Renal cortical epithelial cell (primary cell): ENCODE measurements at regions not wholly inside any gene's neighbourhood (a gene's known extent, or its start where the extent isn't known, plus 50 kb on each side); places are given as distances from the start of the nearest gene placed in this dataset.
A peak's percentile ranks its signal among the peaks of the same experiment; 100 is the strongest.

Experiments
- DNase-seq: peaks from one replicate; pipeline ENCODE4 v3.0.0-alpha.2; 2011; ENCODE audit warnings: low read depth

GRCh38 chr2:223107825-223108224 is 55.8 kb downstream of the KCNE4 start:
- DNase-seq = no peak

DNA sequence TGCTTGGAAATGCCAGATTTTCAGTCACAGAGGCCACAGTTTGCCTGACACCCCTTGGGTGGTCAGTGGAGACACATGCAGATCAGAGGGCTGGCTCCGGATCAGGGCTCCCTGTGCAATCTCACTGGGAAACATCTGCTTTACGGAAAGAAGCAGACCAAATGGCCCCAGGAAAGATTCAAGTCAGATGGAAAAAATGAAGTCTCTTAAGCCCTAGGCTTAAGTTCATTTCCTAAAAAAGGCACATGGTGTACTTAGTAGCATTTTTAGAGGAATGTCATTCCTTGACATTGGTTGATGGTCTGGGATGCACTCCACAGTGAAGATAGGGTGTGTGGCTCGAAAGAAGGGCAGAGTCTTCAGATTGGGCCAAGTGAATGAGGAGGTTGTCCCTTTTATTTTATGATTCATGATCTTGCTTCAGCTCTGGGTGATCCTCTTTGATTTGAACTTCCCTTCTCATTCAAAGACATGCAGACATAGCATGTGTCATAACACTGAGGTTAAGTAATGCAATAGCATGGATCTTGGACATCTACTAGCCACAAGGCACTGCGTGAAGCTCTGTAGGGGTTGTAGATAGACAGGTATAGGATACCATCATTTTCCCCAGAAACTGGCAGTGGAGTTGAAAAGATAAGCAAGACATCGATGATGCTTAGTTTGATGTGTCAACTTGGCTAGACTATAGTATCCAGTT is 56.5 kb downstream of the KCNE4 start:
- DNase-seq = peak; percentile 23

- DNase-seq = peak; percentile 67
Observed at GRCh38 chr2:223109341-223109740, 57.4 kb downstream of the KCNE4 start.

DNA sequence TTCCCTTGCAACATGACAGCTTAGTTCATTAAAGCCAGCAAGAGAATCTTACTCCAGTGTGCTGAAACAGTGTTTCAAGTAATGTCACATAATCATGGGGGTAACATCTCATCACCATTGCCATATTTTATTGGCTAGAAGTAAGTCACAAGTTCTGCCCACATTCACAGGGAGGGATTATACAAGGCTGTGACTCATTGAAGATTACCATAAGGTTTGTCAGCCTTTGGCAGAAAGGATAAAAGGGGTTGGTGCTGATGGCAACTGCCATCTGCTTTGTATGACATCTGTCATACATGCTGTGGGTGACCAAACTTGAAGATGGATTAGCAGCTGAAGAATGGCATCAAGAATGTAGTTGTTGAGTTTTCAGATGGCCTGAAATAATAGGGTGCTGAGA is 61.2 kb downstream of the KCNE4 start:
- DNase-seq = no peak

- no peak for DNase-seq
Observed at GRCh38 chr2:223114170-223114569, 62.2 kb downstream of the KCNE4 start.

DNA sequence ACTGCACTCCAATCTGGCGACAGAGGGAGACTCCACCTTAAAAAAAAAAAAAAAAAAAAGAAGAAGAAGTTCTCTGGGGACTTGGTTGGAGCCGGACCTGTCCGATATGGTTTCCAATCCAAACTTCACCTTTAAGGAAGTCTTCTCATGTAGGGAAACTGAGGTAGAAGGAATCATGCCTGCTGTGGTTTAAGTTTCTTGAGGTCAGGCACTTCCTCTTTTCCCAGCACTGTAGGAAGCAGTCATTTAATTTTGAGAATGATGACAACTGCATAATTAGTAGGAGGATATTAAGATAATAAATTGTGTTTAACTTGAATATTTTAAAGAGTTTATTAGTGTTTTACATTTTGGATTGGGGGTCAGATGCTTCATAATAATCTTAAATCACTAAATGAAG is 62.9 kb downstream of the KCNE4 start:
- DNase-seq = no peak

DNA sequence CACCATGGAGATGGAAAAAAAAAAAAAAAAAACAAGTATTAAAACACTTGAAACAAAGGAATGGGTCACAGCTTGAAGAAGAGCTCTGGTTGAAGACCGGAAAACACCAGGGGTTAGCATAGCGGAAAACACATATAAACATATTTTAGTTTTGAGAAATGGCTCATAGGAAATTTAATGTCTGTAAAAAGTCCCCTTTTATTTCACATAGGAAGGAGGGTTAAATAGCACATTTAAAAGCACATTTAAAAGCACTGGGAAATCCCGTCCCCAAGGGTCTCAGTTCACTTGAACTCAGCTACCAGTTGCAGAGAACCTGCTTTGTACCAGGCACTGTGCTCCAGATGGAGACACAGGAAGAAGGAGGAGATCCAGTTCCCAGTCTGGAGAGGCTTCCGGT is 65.5 kb downstream of the KCNE4 start:
- no peak for DNase-seq

DNA sequence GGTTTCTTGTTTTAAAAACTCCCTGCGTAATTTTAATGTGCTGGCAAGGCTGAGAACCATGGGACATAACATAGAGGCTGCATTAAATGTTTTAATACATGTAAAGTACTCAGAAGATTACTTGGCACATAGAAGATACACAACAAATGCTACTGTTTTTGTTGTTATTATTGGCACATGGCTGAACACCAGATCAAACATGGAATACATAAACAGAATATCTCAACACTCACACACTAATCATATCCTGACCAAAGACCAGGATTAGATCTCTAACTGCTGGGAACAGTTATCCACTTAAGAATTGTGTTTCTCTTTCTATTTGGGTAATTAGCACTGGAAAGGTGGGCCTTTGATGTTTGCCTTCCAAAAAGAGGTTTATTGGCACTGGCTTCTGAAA is 69.3 kb downstream of the KCNE4 start:
- DNase-seq = no peak

GRCh38 chr2:223122781-223123180 is 70.8 kb downstream of the KCNE4 start:
- no peak for DNase-seq

DNA sequence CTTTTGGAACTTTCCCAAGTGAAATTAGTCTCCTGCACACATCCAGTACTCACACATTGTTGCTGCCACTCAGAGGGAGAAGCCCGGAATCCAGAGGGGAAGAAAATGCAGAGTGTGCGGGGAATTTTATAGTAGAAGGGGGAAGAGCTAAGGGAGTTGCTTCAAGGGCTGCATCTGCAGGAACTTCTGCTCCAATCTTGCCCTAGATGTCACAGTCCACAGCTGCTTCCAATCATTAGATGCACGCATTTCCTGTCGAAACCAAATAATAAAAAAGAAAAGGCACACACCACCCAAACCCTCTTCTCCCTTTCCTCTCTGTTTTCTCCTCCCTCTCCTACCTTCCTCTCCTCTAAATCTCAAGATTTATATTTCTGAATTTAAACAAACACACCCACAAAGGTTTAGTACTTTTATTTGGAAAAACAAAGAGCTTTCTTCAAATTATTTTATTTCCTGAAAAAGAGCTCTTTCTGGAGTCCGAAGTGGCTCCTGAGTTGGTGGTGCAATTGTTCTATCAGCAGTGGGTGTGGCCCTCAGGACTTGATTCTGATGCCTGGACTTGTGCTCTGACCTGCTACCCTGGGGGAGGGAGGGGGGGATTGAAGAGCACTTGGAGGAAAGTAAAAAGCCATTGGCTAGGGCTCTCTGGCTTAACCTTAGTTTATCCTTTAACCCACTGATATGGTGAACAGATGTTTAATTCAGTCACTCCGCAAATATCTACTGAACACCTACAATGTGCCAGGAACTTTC is 72.0 kb downstream of the KCNE4 start:
- DNase-seq = no peak

- DNase-seq = no peak
Observed at GRCh38 chr2:223141606-223142005, 89.6 kb downstream of the KCNE4 start.

GRCh38 chr2:223142118-223142517 is 90.1 kb downstream of the KCNE4 start:
- DNase-seq = no peak

DNA sequence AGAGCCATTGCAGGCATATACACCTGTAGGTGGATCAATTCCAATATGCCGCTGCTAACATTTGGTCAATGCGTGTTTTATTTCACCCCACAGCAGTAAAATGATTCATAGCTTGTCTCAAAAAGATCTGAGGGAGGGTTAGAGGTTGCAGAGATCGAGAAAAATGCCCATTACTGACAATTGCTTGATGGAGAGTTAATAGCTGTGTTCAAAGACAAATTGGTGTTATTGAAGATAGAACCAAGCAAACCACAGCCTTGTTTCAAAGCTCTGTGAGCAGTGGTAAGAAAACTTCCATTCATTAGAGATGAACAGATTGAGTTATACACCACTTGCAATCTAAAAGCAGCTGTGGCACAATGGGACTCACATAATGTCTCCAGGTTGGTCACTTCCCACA is 95.4 kb downstream of the KCNE4 start:
- DNase-seq = no peak

DNA sequence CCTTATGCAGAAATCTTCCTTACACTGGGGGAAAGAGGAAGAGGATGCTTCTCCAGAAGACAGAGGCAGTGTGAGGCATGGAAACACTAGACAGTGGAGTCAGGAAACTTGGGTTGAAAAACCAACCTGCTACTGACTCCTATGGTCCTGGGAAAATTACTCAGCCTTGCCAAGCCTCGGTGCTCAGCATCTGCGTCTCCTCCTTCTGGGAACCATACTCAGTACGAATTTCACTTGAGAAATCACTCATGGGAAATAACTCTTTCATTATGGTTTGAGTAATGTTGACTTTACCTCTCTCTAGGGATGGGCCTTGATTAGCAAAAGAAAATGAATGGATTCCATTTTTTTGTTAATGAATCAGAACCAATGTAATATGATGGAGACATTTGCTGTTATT is 96.5 kb downstream of the KCNE4 start:
- DNase-seq = no peak

DNA sequence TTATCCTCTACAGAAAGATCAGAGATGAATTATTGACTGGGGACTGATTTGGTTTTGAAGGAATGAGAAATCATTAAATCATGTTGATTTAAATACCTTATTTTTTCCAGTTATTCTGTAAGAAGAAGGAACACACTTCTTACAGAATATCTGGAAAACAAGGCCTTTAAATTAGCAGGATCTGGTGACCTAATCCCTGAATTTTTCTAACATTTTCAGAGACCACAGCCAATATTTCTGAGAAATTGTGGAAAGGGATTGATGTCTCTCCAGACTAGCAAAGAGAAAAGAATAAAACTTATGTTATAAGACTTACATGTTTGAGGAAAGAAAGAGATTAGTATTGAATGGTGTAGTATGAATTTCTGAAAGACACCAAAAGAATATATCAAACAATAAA is 104.0 kb downstream of the KCNE4 start:
- DNase-seq = no peak

GRCh38 chr2:223161873-223162458 is 110.0 kb downstream of the KCNE4 start:
- DNase-seq = no peak

- DNase-seq = no peak
Observed at GRCh38 chr2:223165423-223166214, 113.6 kb downstream of the KCNE4 start.

DNA sequence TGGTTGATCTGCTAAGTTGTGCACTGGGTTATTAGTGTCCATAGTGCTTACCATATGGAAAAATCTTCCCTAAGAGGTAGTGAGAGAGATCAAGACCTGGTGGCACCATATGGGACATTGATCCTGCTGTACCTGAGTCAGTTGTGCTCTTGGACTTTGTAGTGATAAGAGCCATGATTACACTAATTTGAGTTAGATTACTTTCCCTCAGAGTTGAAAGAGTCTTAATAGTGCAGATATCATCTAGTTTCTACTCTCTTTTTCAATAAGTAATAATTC is 114.2 kb downstream of the KCNE4 start:
- no peak for DNase-seq

GRCh38 chr2:223166983-223167650 is 115.1 kb downstream of the KCNE4 start:
- no peak for DNase-seq

DNA sequence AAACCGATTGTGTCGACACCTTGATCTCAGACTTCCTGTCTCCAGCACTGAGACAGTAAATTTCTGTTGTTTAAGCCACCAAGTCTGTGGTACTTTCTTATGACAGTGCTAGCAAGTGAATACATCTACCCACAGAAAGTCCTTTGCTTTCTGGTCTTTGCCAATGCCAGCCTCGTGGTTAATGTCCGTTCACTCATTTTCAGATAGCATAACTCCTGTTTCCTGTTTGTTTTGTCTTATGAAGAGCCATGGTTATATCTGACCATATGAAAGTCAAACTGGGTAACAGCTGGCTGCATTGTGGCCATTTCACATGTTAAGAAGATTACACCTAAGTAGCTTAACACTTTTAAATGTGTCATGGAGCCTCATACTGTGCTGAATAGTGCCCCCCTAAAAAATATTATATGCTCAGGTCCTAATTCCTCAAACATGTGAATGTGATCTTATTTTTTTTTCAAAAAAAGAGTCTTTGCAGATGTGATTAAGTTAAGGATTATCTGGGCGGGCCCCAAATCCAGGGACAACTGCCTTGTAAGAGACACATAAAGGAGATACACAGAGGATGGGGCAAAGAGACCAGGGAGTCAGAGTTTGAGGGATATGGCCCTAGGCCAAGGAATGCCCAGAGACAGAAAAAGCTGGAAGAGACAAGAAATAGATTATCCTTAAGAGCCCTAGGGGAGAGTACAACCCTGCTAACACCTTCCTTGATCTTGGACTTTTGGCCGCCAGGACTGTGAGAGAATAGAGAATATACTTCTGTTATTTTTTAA is 118.0 kb downstream of the KCNE4 start:
- no peak for DNase-seq

- DNase-seq = no peak
Observed at GRCh38 chr2:223176970-223177369, 125.0 kb downstream of the KCNE4 start.
